ENCODE measurements at regions not wholly inside any gene's neighbourhood (a gene's known extent, or its start where the extent isn't known, plus 50 kb on each side); places are given as distances from the start of the nearest gene placed in this dataset.

DNA sequence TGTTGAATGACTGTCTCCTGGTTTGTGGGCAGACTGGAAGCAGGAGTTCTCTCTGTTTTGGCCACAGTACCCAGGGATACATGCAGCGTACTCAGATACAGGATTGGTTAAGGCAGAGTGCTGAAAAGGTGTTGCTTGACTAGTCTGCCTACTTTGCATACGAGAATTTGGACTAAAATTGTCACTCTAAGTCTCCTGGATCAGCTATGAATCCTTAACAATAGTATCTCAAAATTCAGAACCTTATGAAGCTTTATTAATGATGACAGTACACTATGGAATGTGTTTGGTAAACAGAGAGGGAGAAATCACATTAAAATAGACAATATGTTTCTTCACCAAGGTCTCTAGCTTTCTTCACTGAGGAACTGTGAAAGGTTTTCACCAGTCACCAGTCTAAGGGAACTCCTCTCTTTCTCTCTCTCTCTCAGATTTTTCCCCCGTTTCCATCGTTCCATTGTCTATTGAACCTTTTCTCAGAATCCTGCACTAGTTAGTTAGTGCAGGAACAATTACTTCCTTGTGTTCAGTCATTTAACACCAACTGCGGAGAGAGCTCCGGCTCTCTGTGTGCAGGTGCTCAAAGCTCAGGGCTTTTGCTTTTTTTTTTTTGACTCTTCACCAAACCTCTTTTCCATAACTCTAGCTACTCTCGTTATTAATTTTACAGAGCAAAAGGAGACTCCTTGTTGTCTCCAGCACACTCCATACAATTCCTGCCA is 85.9 kb upstream of the FNDC3B start:
- 91 to 97% methylated on average over 7 of the region's 7 CpGs for WGBS, 2 donors
- Histone ChIP-seq H3K4me3 (ENCODE audit: low read length in 2 of 2) (no peak overlapping the region), H3K27me3 (ENCODE audit: control insufficient read depth in 1 of 2, insufficient read depth in 2 of 2, low read length in 1 of 2) (no peaks in the 10 kb centered on the region), H3K9me3 (ENCODE audit: control insufficient read depth, low read length) (no peaks in the 10 kb centered on the region), H3K36me3 (ENCODE audit: control insufficient read depth in 1 of 2, insufficient read depth in 2 of 2, low read length in 1 of 2) (no peaks in the 10 kb centered on the region), H3K27ac (ENCODE audit: low read depth in 1 of 2, low read length in 2 of 2) (no peak overlapping the region), H3K4me1 (ENCODE audit: control insufficient read depth in 1 of 2, insufficient read depth in 2 of 2, low read length in 2 of 2) (no peaks in the 10 kb centered on the region)
- ATAC-seq (ENCODE audit: low FRiP score): no peak
- no peak for DNase-seq
- intact Hi-C loops (cut with DNase I): no loop called here

DNA sequence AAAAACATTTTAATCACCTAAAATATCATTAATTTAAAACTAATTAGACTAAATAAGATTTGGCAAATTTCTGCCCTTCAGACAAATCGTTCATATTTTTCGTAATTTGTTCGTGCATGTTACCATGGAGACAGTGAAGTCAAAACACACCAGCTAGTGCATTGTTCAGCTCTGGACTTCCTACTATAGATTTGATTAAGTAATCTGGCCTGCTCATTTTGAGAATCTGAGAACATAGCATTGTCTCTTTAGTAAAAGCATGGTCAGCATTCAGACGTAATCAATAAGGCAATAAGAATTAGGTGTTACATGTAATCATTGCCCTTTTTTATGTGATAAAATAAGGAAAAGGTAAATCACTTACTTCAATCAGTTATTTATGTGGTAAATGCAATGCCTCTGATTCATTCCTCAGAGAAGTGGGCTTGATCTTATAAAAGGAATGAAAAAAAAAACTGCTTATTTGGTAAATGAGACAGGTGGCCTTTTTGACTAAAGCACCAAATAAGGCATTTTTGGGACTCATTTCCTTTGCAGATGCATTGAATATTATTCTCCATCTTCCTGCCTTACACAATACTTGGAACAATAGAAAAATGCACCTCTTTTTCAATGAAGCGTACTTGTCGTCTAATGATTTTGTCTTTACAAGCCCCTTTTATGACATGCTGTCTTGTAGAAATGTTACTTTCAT is 84.5 kb upstream of the FNDC3B start:
- ATAC-seq (ENCODE audit: low FRiP score) (no peak), DNase-seq (no peak)
- 49 to 63% methylated on average over 6 of the region's 6 CpGs for WGBS, 2 donors
- Histone ChIP-seq H3K4me1 (ENCODE audit: control insufficient read depth in 1 of 2, insufficient read depth in 2 of 2, low read length in 2 of 2) (no peaks in the 10 kb centered on the region), H3K27ac (ENCODE audit: low read depth in 1 of 2, low read length in 2 of 2) (no peak overlapping the region), H3K9me3 (ENCODE audit: control insufficient read depth, low read length) (no peaks in the 10 kb centered on the region), H3K27me3 (ENCODE audit: control insufficient read depth in 1 of 2, insufficient read depth in 2 of 2, low read length in 1 of 2) (no peaks in the 10 kb centered on the region), H3K4me3 (ENCODE audit: low read length in 2 of 2) (no peak overlapping the region), H3K36me3 (ENCODE audit: control insufficient read depth in 1 of 2, insufficient read depth in 2 of 2, low read length in 1 of 2) (no peaks in the 10 kb centered on the region)
- intact Hi-C loops (cut with DNase I): no loop called here

DNA sequence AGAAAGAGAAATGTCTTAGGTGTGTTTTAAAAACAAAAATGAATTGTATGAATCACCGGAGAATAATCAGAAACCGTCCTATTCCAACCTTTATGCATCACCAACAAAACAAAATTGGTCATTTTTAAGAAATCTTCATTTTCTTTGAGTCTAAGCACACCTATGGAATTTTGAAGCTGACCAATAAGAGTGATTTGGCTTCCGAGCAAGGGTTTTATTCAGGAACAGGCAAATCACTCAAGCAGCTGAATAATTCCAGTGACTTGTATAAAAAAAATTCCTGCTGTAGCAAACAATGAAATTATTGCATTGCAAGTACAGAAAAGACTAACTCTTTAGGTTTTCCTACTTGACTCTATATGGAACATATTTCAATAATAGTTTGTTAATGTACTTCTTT is 83.8 kb upstream of the FNDC3B start:
- intact Hi-C loops (cut with DNase I): no loop called here
- no peaks in the 10 kb centered on the region for H3K36me3 ChIP-seq (ENCODE audit: control insufficient read depth in 1 of 2, insufficient read depth in 2 of 2, low read length in 1 of 2)
- H3K4me1 ChIP-seq (ENCODE audit: control insufficient read depth in 1 of 2, insufficient read depth in 2 of 2, low read length in 2 of 2): no peaks in the 10 kb centered on the region
- H3K4me3 ChIP-seq (ENCODE audit: low read length in 2 of 2): no peak overlapping the region
- no peaks in the 10 kb centered on the region for H3K9me3 ChIP-seq (ENCODE audit: control insufficient read depth, low read length)
- WGBS, 2 donors: 87 to 93% methylated on average over 3 of the region's 3 CpGs
- DNase-seq: no peak
- no peaks in the 10 kb centered on the region for H3K27me3 ChIP-seq (ENCODE audit: control insufficient read depth in 1 of 2, insufficient read depth in 2 of 2, low read length in 1 of 2)
- no peak for ATAC-seq (ENCODE audit: low FRiP score)
- no peak overlapping the region for H3K27ac ChIP-seq (ENCODE audit: low read depth in 1 of 2, low read length in 2 of 2)

DNA sequence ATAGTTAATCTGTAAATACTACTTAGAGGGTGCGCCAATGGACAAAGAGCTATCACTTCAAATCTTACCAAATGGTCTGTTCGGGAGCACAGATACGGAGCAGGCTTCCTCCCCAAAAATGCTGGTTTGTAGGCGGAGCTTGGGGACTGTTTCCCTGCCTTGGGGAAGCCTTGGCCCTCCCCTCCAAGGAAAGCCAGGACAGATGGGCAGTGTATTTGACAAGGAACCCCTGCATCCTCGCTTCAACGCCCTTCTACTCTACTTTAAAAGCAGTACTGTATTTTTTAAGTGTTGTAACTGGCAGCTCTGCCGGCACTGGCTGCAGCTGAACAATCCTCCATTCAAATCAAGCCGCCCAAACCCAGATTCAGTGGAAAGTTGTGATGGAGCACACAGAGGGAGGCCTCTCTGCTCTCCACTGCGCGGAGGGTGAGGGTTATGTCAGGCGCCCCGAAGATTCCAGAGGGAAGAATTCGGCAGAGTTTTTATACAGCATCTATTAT is 83.1 kb upstream of the FNDC3B start:
- no peaks in the 10 kb centered on the region for H3K36me3 ChIP-seq (ENCODE audit: control insufficient read depth in 1 of 2, insufficient read depth in 2 of 2, low read length in 1 of 2)
- H3K27ac ChIP-seq (ENCODE audit: low read depth in 1 of 2, low read length in 2 of 2): no peak overlapping the region
- no peak for DNase-seq
- no peaks in the 10 kb centered on the region for H3K27me3 ChIP-seq (ENCODE audit: control insufficient read depth in 1 of 2, insufficient read depth in 2 of 2, low read length in 1 of 2)
- no peak overlapping the region for H3K4me3 ChIP-seq (ENCODE audit: low read length in 2 of 2)
- no peaks in the 10 kb centered on the region for H3K4me1 ChIP-seq (ENCODE audit: control insufficient read depth in 1 of 2, insufficient read depth in 2 of 2, low read length in 2 of 2)
- intact Hi-C loops (cut with DNase I): no loop called here
- WGBS, 2 donors: 84 to 86% methylated on average over 13 of the region's 13 CpGs
- no peaks in the 10 kb centered on the region for H3K9me3 ChIP-seq (ENCODE audit: control insufficient read depth, low read length)
- no peak for ATAC-seq (ENCODE audit: low FRiP score)

DNA sequence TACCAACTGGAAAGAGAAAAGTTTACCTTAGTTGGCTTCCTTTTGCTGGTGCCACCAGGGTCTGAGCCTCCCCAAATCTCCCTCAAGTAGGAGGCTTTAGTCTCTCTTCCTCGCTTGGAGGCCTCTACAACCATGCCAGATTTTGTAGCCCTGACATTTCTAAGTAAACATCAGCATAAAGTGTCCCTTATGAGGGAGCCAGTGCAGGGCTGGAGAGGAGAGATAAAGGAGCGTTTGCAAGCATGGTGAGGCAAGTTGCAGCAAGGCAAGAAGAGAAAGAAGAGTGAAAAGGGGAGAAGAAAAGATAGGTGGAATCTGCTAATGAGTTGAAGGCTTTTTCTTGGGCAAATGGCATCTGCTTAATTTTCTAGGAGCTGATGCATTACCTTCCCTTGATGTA is 82.7 kb upstream of the FNDC3B start:
- H3K27ac ChIP-seq (ENCODE audit: low read depth in 1 of 2, low read length in 2 of 2): no peak overlapping the region
- WGBS, 2 donors: 88 to 92% methylated on average over 2 of the region's 2 CpGs

DNA sequence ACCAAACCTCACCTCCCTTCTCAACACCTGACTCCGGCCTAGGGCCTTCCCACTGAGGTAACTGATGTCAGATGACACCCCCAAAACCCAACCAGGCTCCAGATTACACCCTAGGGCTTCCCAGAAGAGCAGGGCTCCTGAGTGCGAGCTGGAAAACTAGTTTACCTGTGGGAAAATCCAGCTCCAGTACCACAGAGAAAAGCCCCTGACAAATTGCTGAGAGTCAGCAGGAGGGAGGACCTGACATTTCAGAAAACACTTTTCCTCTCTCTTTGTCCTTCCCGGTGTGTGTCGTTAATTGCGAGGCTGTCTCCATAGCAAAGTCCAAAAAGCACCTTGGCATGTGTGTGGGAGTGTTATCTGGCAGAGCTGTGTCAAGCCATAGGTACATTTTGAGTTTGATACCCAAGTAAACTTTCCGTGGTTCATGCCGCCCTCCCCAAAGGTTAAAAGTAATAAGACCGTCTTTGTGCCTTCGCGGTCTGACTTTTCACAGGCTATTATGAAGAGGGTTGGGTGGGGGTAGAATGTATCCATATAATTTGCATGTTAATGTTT is 79.8 kb upstream of the FNDC3B start:
- Histone ChIP-seq H3K36me3 (ENCODE audit: control insufficient read depth in 1 of 2, insufficient read depth in 2 of 2, low read length in 1 of 2) (no peaks in the 10 kb centered on the region), H3K9me3 (ENCODE audit: control insufficient read depth, low read length) (no peaks in the 10 kb centered on the region), H3K27me3 (ENCODE audit: control insufficient read depth in 1 of 2, insufficient read depth in 2 of 2, low read length in 1 of 2) (no peaks in the 10 kb centered on the region), H3K4me3 (ENCODE audit: low read length in 2 of 2) (no peak overlapping the region), H3K4me1 (ENCODE audit: control insufficient read depth in 1 of 2, insufficient read depth in 2 of 2, low read length in 2 of 2) (no peaks in the 10 kb centered on the region), H3K27ac (ENCODE audit: low read depth in 1 of 2, low read length in 2 of 2) (no peak overlapping the region)
- intact Hi-C loops (cut with DNase I): no loop called here
- ATAC-seq (ENCODE audit: low FRiP score): no peak
- 88 to 92% methylated on average over 10 of the region's 10 CpGs for WGBS, 2 donors
- DNase-seq: no peak

More for the DNA sequence above, 82.7 kb upstream of the FNDC3B start:
- H3K4me3 ChIP-seq (ENCODE audit: low read length in 2 of 2): no peak overlapping the region
- ATAC-seq (ENCODE audit: low FRiP score) (no peak), DNase-seq (no peak)
- no peaks in the 10 kb centered on the region for H3K36me3 ChIP-seq (ENCODE audit: control insufficient read depth in 1 of 2, insufficient read depth in 2 of 2, low read length in 1 of 2)
- intact Hi-C loops (cut with DNase I): no loop called here
- no peaks in the 10 kb centered on the region for H3K27me3 ChIP-seq (ENCODE audit: control insufficient read depth in 1 of 2, insufficient read depth in 2 of 2, low read length in 1 of 2)
- no peaks in the 10 kb centered on the region for H3K4me1 ChIP-seq (ENCODE audit: control insufficient read depth in 1 of 2, insufficient read depth in 2 of 2, low read length in 2 of 2)
- H3K9me3 ChIP-seq (ENCODE audit: control insufficient read depth, low read length): no peaks in the 10 kb centered on the region

DNA sequence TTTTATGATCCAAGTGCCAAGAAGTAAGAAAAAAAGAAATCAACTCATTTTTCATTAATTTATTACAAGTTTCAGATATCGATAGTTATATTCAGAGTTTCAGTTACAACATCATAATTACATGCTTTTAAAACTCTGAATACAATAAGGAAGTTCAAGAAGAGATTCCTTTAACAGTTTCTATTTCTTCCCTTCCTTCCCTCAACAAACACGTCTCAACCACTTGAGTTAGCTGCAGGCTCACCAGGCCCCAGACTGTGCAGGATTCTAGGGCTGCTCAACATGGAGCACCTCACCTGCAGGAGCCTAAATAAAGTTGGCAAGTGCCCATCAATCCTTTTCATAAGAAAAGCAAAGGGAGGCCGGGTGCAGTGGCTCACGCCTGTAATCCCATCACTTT is 79.2 kb upstream of the FNDC3B start:
- 92 to 94% methylated on average over 4 of the region's 4 CpGs for WGBS, 2 donors
- DNase-seq (no peak), ATAC-seq (ENCODE audit: low FRiP score) (no peak)
- H3K27ac ChIP-seq (ENCODE audit: low read depth in 1 of 2, low read length in 2 of 2): no peak overlapping the region
- no peaks in the 10 kb centered on the region for H3K4me1 ChIP-seq (ENCODE audit: control insufficient read depth in 1 of 2, insufficient read depth in 2 of 2, low read length in 2 of 2)
- no peaks in the 10 kb centered on the region for H3K9me3 ChIP-seq (ENCODE audit: control insufficient read depth, low read length)
- no peak overlapping the region for H3K4me3 ChIP-seq (ENCODE audit: low read length in 2 of 2)
- no peaks in the 10 kb centered on the region for H3K36me3 ChIP-seq (ENCODE audit: control insufficient read depth in 1 of 2, insufficient read depth in 2 of 2, low read length in 1 of 2)
- H3K27me3 ChIP-seq (ENCODE audit: control insufficient read depth in 1 of 2, insufficient read depth in 2 of 2, low read length in 1 of 2): no peaks in the 10 kb centered on the region
- intact Hi-C loops (cut with DNase I): no loop called here

DNA sequence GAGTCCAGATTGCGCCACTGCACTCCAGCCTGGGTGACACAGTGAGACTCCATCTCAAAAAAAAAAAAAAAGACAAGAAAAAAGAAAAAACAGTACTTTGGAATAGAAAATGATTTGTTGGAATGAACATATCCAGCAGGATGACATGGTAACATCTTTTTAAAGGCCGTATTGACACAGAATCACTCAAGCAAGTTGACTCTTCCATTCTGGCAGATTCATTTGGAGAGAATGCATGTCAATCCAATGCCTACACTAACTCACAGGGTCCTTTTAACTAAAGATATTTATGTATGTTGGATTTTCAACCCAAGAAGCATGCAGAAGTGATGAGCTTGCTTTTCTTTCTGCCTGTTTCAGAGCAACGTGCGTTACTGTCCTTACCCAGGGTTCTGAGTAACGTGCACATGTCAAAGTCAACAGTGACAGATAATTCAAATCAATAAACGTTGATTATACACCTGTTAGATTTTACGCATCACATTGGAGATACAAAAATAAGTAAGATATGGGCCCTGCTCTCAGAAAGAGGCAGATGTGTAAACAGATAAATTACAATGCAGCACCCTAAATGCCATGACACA is 77.1 kb upstream of the FNDC3B start:
- ATAC-seq (ENCODE audit: low FRiP score) (no peak), DNase-seq (no peak)
- Histone ChIP-seq H3K9me3 (ENCODE audit: control insufficient read depth, low read length) (no peaks in the 10 kb centered on the region), H3K4me3 (ENCODE audit: low read length in 2 of 2) (no peak overlapping the region), H3K4me1 (ENCODE audit: control insufficient read depth in 1 of 2, insufficient read depth in 2 of 2, low read length in 2 of 2) (no peaks in the 10 kb centered on the region), H3K27me3 (ENCODE audit: control insufficient read depth in 1 of 2, insufficient read depth in 2 of 2, low read length in 1 of 2) (no peaks in the 10 kb centered on the region), H3K27ac (ENCODE audit: low read depth in 1 of 2, low read length in 2 of 2) (no peak overlapping the region), H3K36me3 (ENCODE audit: control insufficient read depth in 1 of 2, insufficient read depth in 2 of 2, low read length in 1 of 2) (no peaks in the 10 kb centered on the region)
- intact Hi-C loops (cut with DNase I): no loop called here
- WGBS, 2 donors: 92 to 93% methylated on average over 7 of the region's 7 CpGs
